Stimulated activated effector memory CD8-positive, alpha-beta T cell treated with anti-CD3 and anti-CD28 coated beads, Interleukin-12 subunit alpha, Interleukin-12 subunit beta, amount 100 ng/mL, for 72 hours (primary cell): ENCODE measurements at regions not wholly inside any gene's neighbourhood (a gene's known extent, or its start where the extent isn't known, plus 50 kb on each side); places are given as distances from the start of the nearest gene placed in this dataset.
"Not testable (repeated sequence)": the region's sequence is repeated elsewhere in the genome, so short reads cannot be mapped to it uniquely, and the experiment has no call there.

ENCODE experiments used
- ATAC-seq: fragments of 150-1000 bp; cut with Tn5 transposase; 2 replicates; pipeline ENCODE4 v1.10.0; 2021
- DNase-seq, 2 donors: peaks; one replicate each; pipeline ENCODE4 v3.0.0; 2021 to 2022; ENCODE audit warnings: low spot score in 2 of 2
- H3K27ac Mint-ChIP-seq: one replicate; pipeline ENCODE4 v1.8.0; 2022; ENCODE audit warnings: mild to moderate bottlenecking, mixed read lengths
- H3K36me3 Mint-ChIP-seq: one replicate; pipeline ENCODE4 v1.8.0; 2022; ENCODE audit warnings: mild to moderate bottlenecking, mixed read lengths
- H3K4me1 Mint-ChIP-seq: one replicate; pipeline ENCODE4 v1.8.0; 2022; ENCODE audit warnings: mixed read lengths
- H3K4me3 Mint-ChIP-seq: one replicate; pipeline ENCODE4 v1.8.0; 2022; ENCODE audit warnings: mild to moderate bottlenecking, mixed read lengths
- H3K9me3 Mint-ChIP-seq: one replicate; pipeline ENCODE4 v1.8.0; 2022; ENCODE audit warnings: mixed read lengths

- no peak overlapping the region for H3K4me3 Mint-ChIP-seq
These were observed 115.0 kb upstream of the MMADHC start for GRCh38 chr2:149702571-149702970.

GRCh38 chr2:149701241-149701640 is 113.7 kb upstream of the MMADHC start:
- DNase-seq (no peak), ATAC-seq (no peak)
- Mint-ChIP-seq H3K27ac (no peak overlapping the region), H3K4me3 (no peak overlapping the region), H3K9me3 (no peaks in the 10 kb centered on the region), H3K4me1 (no peaks in the 10 kb centered on the region), H3K36me3 (no peaks in the 10 kb centered on the region)

More at GRCh38 chr2:149702571-149702970, 115.0 kb upstream of the MMADHC start:
- no peak overlapping the region for H3K27ac Mint-ChIP-seq
- H3K36me3 Mint-ChIP-seq = no peaks in the 10 kb centered on the region
- H3K9me3 Mint-ChIP-seq = no peaks in the 10 kb centered on the region
- DNase-seq = no peak
- no peaks in the 10 kb centered on the region for H3K4me1 Mint-ChIP-seq
- no peak for ATAC-seq

- no peaks in the 10 kb centered on the region for H3K9me3 Mint-ChIP-seq
- ATAC-seq = no peak
- H3K4me3 Mint-ChIP-seq = no peak overlapping the region
- no peaks in the 10 kb centered on the region for H3K36me3 Mint-ChIP-seq
- no peaks in the 10 kb centered on the region for H3K4me1 Mint-ChIP-seq
- no peak for DNase-seq
- no peak overlapping the region for H3K27ac Mint-ChIP-seq
These were observed 105.4 kb upstream of the MMADHC start for GRCh38 chr2:149692961-149693396.

GRCh38 chr2:149690825-149691224 is 103.2 kb upstream of the MMADHC start:
- Mint-ChIP-seq H3K36me3 (no peaks in the 10 kb centered on the region), H3K27ac (no peak overlapping the region), H3K9me3 (no peaks in the 10 kb centered on the region), H3K4me3 (no peak overlapping the region), H3K4me1 (no peaks in the 10 kb centered on the region)
- DNase-seq = no peak
- no peak for ATAC-seq

- Mint-ChIP-seq H3K27ac (no peak overlapping the region), H3K4me1 (no peaks in the 10 kb centered on the region), H3K36me3 (no peaks in the 10 kb centered on the region), H3K4me3 (no peak overlapping the region), H3K9me3 (peaks cover 6% of the 10 kb centered on the region)
- no peak for ATAC-seq
- no peak for DNase-seq
These were observed 99.5 kb upstream of the MMADHC start for GRCh38 chr2:149687052-149687427.

GRCh38 chr2:149686136-149687051 is 98.8 kb upstream of the MMADHC start:
- Mint-ChIP-seq H3K9me3 (peaks cover 6% of the 10 kb centered on the region), H3K4me3 (no peak overlapping the region), H3K4me1 (no peaks in the 10 kb centered on the region), H3K36me3 (no peaks in the 10 kb centered on the region), H3K27ac (no peak overlapping the region)
- DNase-seq (no peak), ATAC-seq (no peak)

- not testable (repeated sequence) for ATAC-seq, H3K4me1 Mint-ChIP-seq, DNase-seq, H3K27ac Mint-ChIP-seq, H3K4me3 Mint-ChIP-seq, H3K9me3 Mint-ChIP-seq, H3K36me3 Mint-ChIP-seq
These were observed 97.8 kb upstream of the MMADHC start for GRCh38 chr2:149685401-149685800.

GRCh38 chr2:149679286-149679685 is 91.7 kb upstream of the MMADHC start:
- H3K27ac Mint-ChIP-seq = no peak overlapping the region
- DNase-seq (no peak), ATAC-seq (no peak)
- no peaks in the 10 kb centered on the region for H3K4me1 Mint-ChIP-seq
- peaks cover 3% of the 10 kb centered on the region for H3K9me3 Mint-ChIP-seq
- no peaks in the 10 kb centered on the region for H3K36me3 Mint-ChIP-seq
- no peak overlapping the region for H3K4me3 Mint-ChIP-seq

GRCh38 chr2:149677416-149677815 is 89.8 kb upstream of the MMADHC start:
- no peak overlapping the region for H3K27ac Mint-ChIP-seq
- no peaks in the 10 kb centered on the region for H3K4me1 Mint-ChIP-seq
- no peak for ATAC-seq
- DNase-seq = no peak
- H3K9me3 Mint-ChIP-seq = peaks cover 2% of the 10 kb centered on the region
- H3K36me3 Mint-ChIP-seq = no peaks in the 10 kb centered on the region
- no peak overlapping the region for H3K4me3 Mint-ChIP-seq

- H3K36me3 Mint-ChIP-seq = no peaks in the 10 kb centered on the region
- no peak for ATAC-seq
- DNase-seq = no peak
- H3K27ac Mint-ChIP-seq = no peak overlapping the region
- no peak overlapping the region for H3K4me3 Mint-ChIP-seq
- H3K4me1 Mint-ChIP-seq = no peaks in the 10 kb centered on the region
- H3K9me3 Mint-ChIP-seq = peaks cover 2% of the 10 kb centered on the region
These were observed 82.5 kb upstream of the MMADHC start for GRCh38 chr2:149670086-149670485.

GRCh38 chr2:149666809-149667320 is 79.3 kb upstream of the MMADHC start:
- Mint-ChIP-seq H3K9me3 (peaks cover 3% of the 10 kb centered on the region), H3K27ac (no peak overlapping the region), H3K4me1 (no peaks in the 10 kb centered on the region), H3K36me3 (no peaks in the 10 kb centered on the region), H3K4me3 (no peak overlapping the region)
- DNase-seq (no peak), ATAC-seq (no peak)

- DNase-seq (no peak), ATAC-seq (no peak)
- Mint-ChIP-seq H3K9me3 (peaks cover 3% of the 10 kb centered on the region), H3K27ac (no peak overlapping the region), H3K4me3 (no peak overlapping the region), H3K36me3 (no peaks in the 10 kb centered on the region), H3K4me1 (no peaks in the 10 kb centered on the region)
These were observed 77.3 kb upstream of the MMADHC start for GRCh38 chr2:149664896-149665295.

- DNase-seq (no peak), ATAC-seq (no peak)
- H3K27ac Mint-ChIP-seq = no peak overlapping the region
- H3K4me1 Mint-ChIP-seq = no peaks in the 10 kb centered on the region
- no peaks in the 10 kb centered on the region for H3K36me3 Mint-ChIP-seq
- H3K4me3 Mint-ChIP-seq = no peak overlapping the region
- peaks cover 3% of the 10 kb centered on the region for H3K9me3 Mint-ChIP-seq
These were observed 75.0 kb upstream of the MMADHC start for GRCh38 chr2:149662556-149662955.

GRCh38 chr2:149661844-149662243 is 74.3 kb upstream of the MMADHC start:
- Mint-ChIP-seq H3K27ac (no peak overlapping the region), H3K9me3 (peaks cover 3% of the 10 kb centered on the region), H3K4me3 (no peak overlapping the region), H3K36me3 (no peaks in the 10 kb centered on the region), H3K4me1 (no peaks in the 10 kb centered on the region)
- ATAC-seq (no peak), DNase-seq (no peak)

GRCh38 chr2:149658553-149658952 is 71.0 kb upstream of the MMADHC start:
- Mint-ChIP-seq H3K36me3 (no peaks in the 10 kb centered on the region), H3K4me3 (no peak overlapping the region), H3K9me3 (no peaks in the 10 kb centered on the region), H3K4me1 (no peaks in the 10 kb centered on the region), H3K27ac (no peak overlapping the region)
- DNase-seq (no peak), ATAC-seq (no peak)

GRCh38 chr2:149657401-149658040 is 69.9 kb upstream of the MMADHC start:
- H3K4me3 Mint-ChIP-seq = no peak overlapping the region
- ATAC-seq = no peak
- H3K36me3 Mint-ChIP-seq = no peaks in the 10 kb centered on the region
- no peaks in the 10 kb centered on the region for H3K9me3 Mint-ChIP-seq
- no peak overlapping the region for H3K27ac Mint-ChIP-seq
- DNase-seq = no peak
- no peaks in the 10 kb centered on the region for H3K4me1 Mint-ChIP-seq
